GM10248 (cell line): ENCODE measurements at regions not wholly inside any gene's neighbourhood (a gene's known extent, or its start where the extent isn't known, plus 50 kb on each side); places are given as distances from the start of the nearest gene placed in this dataset.

Experiments
- CTCF ChIA-PET: fragments of 300-600 bp; sonication (Branson Sonifier 250); formaldehyde crosslinking; extraction: SDS; loops from one replicate; lab custom pipeline; 2021; ENCODE audit warnings: antibody characterized with exemption; lab: Yijun Ruan, JAX
- POLR2A ChIA-PET: fragments of 350-650 bp; sonication (Branson Sonifier 250); formaldehyde crosslinking; extraction: SDS; loops from one replicate; lab custom pipeline; 2020; ENCODE audit warnings: antibody characterized with exemption; lab: Yijun Ruan, JAX
- DNase-seq: peaks from one replicate; pipeline ENCODE4 v3.0.0; 2012; ENCODE audit errors: extremely low spot score
- CTCF ChIP-seq: IDR thresholded peaks from 2 replicates; pipeline ENCODE4 v1.5.1; 2012; ENCODE audit warnings: mild to moderate bottlenecking, low read depth; ENCODE audit errors: extremely low read depth, missing control alignments, control extremely low read depth

- no peak for TF ChIP-seq CTCF
- CTCF ChIA-PET = no interaction called here
- POLR2A ChIA-PET = no interaction called here
- DNase-seq = no peak
Observed at GRCh38 chr2:234245945-234246344, 195.4 kb downstream of the SPP2 start.

- TF ChIP-seq CTCF = no peak
- POLR2A ChIA-PET = no interaction called here
- DNase-seq = no peak
- CTCF ChIA-PET = no interaction called here
Observed at GRCh38 chr2:234243871-234244565, 193.5 kb downstream of the SPP2 start.

DNA sequence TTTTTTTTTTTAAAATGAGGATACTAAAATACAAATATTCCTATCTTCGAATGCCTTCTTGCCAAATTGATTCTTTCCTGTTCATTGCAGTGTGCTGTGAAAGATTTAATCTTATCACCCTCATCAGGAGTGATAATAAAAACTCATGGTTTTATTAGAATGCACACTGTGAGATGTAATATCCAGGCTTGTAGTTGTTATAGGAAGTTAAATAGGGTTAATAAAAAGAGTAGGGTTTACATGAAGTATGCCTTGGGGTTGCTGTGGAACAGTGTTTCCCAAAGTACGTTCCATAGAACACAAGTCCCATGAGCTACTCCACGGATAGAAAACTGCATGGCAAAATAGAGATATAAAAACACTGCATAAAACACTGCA lies 191.9 kb downstream of the SPP2 start:
- DNase-seq = no peak
- POLR2A ChIA-PET = no interaction called here
- no peak for TF ChIP-seq CTCF
- CTCF ChIA-PET = no interaction called here

- no peak for DNase-seq
- no peak for TF ChIP-seq CTCF
- ChIA-PET POLR2A (no interaction called here), CTCF (no interaction called here)
Observed at GRCh38 chr2:234241656-234242458, 191.4 kb downstream of the SPP2 start.

DNA sequence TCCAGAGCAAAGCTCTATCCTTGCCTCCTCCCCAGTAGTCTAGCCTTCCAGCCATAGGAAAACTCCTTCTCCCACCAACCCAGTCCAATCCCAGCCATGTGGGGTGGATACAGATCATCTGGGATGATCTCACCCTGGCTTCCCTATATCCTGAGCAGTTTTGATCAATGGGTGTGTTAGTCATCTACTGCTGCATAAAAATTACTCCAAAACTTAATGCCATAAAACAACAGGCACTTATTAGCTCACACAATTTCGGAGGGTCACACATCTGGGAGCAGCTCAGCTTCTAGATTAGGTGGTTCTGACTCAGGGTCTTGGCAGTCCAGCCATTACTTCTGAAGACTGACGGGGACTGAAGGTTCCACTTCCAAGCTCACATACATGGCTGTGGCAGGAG lies 190.4 kb downstream of the SPP2 start:
- CTCF ChIA-PET = no interaction called here
- TF ChIP-seq CTCF = no peak
- POLR2A ChIA-PET = no interaction called here
- no peak for DNase-seq

- DNase-seq = no peak
- ChIA-PET CTCF (no interaction called here), POLR2A (no interaction called here)
- no peak for TF ChIP-seq CTCF
Observed at GRCh38 chr2:234235191-234235590, 184.7 kb downstream of the SPP2 start.
